ENCODE measurements at regions not wholly inside any gene's neighbourhood (a gene's known extent, or its start where the extent isn't known, plus 50 kb on each side); places are given as distances from the start of the nearest gene placed in this dataset.

GRCh38 chr18:55124078-55124763, 165.0 kb upstream of the CCDC68 start:
- Histone ChIP-seq H2BK15ac (ENCODE audit: low read depth, poor library complexity, severe bottlenecking) (no peak overlapping the region), H4K8ac (ENCODE audit: low read length) (no peak overlapping the region), H2BK5ac (ENCODE audit: low read depth, low read length, poor library complexity, severe bottlenecking) (no peak overlapping the region), H3K79me1 (replicated peaks; ENCODE audit: low read length, poor library complexity, severe bottlenecking) (no peaks in the 10 kb centered on the region), H3K4ac (ENCODE audit: low read depth in 1 of 2, low read length in 2 of 2) (no peak overlapping the region), H3K4me2 (ENCODE audit: low read length, poor library complexity, severe bottlenecking) (no peak overlapping the region), H4K91ac (ENCODE audit: low read length) (no peak overlapping the region), H3K27ac (ENCODE audit: low read length, poor library complexity, severe bottlenecking) (no peak overlapping the region), H2BK12ac (ENCODE audit: low read length in 2 of 2) (no peak overlapping the region), H3K18ac (ENCODE audit: low read depth in 1 of 2, low read length in 2 of 2) (no peak overlapping the region), H3K23ac (ENCODE audit: low read length in 2 of 2) (no peak overlapping the region), H3K9me3 (ENCODE audit: control insufficient read depth, low read length) (no peaks in the 10 kb centered on the region), H2AK5ac (ENCODE audit: low read length, severe bottlenecking) (no peak overlapping the region), H3K14ac (ENCODE audit: low read length in 2 of 2) (no peak overlapping the region), H3K4me3 (ENCODE audit: insufficient read depth in 1 of 2, low read depth in 1 of 2, low read length in 2 of 2) (no peak overlapping the region), H3K9ac (ENCODE audit: low read length) (no peak overlapping the region), H3K27me3 (ENCODE audit: control insufficient read depth in 1 of 2, insufficient read depth in 1 of 2, low read length in 2 of 2) (no peaks in the 10 kb centered on the region), H2BK120ac (ENCODE audit: low read depth, low read length) (no peak overlapping the region), H3K4me1 (ENCODE audit: control insufficient read depth, insufficient read depth, low read depth, low read length) (no peaks in the 10 kb centered on the region), H2AFZ (ENCODE audit: low read depth, low read length) (no peak overlapping the region), H3K36me3 (ENCODE audit: control insufficient read depth in 1 of 2, insufficient read depth in 2 of 2, low read depth in 1 of 2, low read length in 2 of 2) (no peaks in the 10 kb centered on the region)
- DNase-seq = peak; percentile 59
- 63% methylated on average over 3 of the region's 4 CpGs for WGBS

GRCh38 chr18:55123361-55123760, 164.1 kb upstream of the CCDC68 start:
- Histone ChIP-seq H3K27ac (ENCODE audit: low read length, poor library complexity, severe bottlenecking) (no peak overlapping the region), H4K8ac (ENCODE audit: low read length) (no peak overlapping the region), H3K23ac (ENCODE audit: low read length in 2 of 2) (no peak overlapping the region), H2AFZ (ENCODE audit: low read depth, low read length) (no peak overlapping the region), H3K4ac (ENCODE audit: low read depth in 1 of 2, low read length in 2 of 2) (no peak overlapping the region), H2BK120ac (ENCODE audit: low read depth, low read length) (no peak overlapping the region), H2BK12ac (ENCODE audit: low read length in 2 of 2) (no peak overlapping the region), H2BK15ac (ENCODE audit: low read depth, poor library complexity, severe bottlenecking) (no peak overlapping the region), H3K14ac (ENCODE audit: low read length in 2 of 2) (no peak overlapping the region), H2BK5ac (ENCODE audit: low read depth, low read length, poor library complexity, severe bottlenecking) (no peak overlapping the region), H3K4me1 (ENCODE audit: control insufficient read depth, insufficient read depth, low read depth, low read length) (no peaks in the 10 kb centered on the region), H3K9ac (ENCODE audit: low read length) (no peak overlapping the region), H3K4me3 (ENCODE audit: insufficient read depth in 1 of 2, low read depth in 1 of 2, low read length in 2 of 2) (no peak overlapping the region), H2AK5ac (ENCODE audit: low read length, severe bottlenecking) (no peak overlapping the region), H3K79me1 (replicated peaks; ENCODE audit: low read length, poor library complexity, severe bottlenecking) (no peaks in the 10 kb centered on the region), H3K9me3 (ENCODE audit: control insufficient read depth, low read length) (no peaks in the 10 kb centered on the region), H3K27me3 (ENCODE audit: control insufficient read depth in 1 of 2, insufficient read depth in 1 of 2, low read length in 2 of 2) (no peaks in the 10 kb centered on the region), H3K4me2 (ENCODE audit: low read length, poor library complexity, severe bottlenecking) (no peak overlapping the region), H3K18ac (ENCODE audit: low read depth in 1 of 2, low read length in 2 of 2) (no peak overlapping the region), H3K36me3 (ENCODE audit: control insufficient read depth in 1 of 2, insufficient read depth in 2 of 2, low read depth in 1 of 2, low read length in 2 of 2) (no peaks in the 10 kb centered on the region), H4K91ac (ENCODE audit: low read length) (no peak overlapping the region)
- no peak for DNase-seq

GRCh38 chr18:55121397-55122170, 162.3 kb upstream of the CCDC68 start:
- Histone ChIP-seq H3K79me1 (replicated peaks; ENCODE audit: low read length, poor library complexity, severe bottlenecking) (no peaks in the 10 kb centered on the region), H3K14ac (ENCODE audit: low read length in 2 of 2) (no peak overlapping the region), H3K4me3 (ENCODE audit: insufficient read depth in 1 of 2, low read depth in 1 of 2, low read length in 2 of 2) (no peak overlapping the region), H2BK12ac (ENCODE audit: low read length in 2 of 2) (no peak overlapping the region), H2BK5ac (ENCODE audit: low read depth, low read length, poor library complexity, severe bottlenecking) (no peak overlapping the region), H3K27me3 (ENCODE audit: control insufficient read depth in 1 of 2, insufficient read depth in 1 of 2, low read length in 2 of 2) (no peaks in the 10 kb centered on the region), H3K23ac (ENCODE audit: low read length in 2 of 2) (no peak overlapping the region), H2BK120ac (ENCODE audit: low read depth, low read length) (no peak overlapping the region), H4K91ac (ENCODE audit: low read length) (no peak overlapping the region), H3K9ac (ENCODE audit: low read length) (no peak overlapping the region), H2AK5ac (ENCODE audit: low read length, severe bottlenecking) (no peak overlapping the region), H4K8ac (ENCODE audit: low read length) (no peak overlapping the region), H3K36me3 (ENCODE audit: control insufficient read depth in 1 of 2, insufficient read depth in 2 of 2, low read depth in 1 of 2, low read length in 2 of 2) (no peaks in the 10 kb centered on the region), H3K18ac (ENCODE audit: low read depth in 1 of 2, low read length in 2 of 2) (no peak overlapping the region), H2BK15ac (ENCODE audit: low read depth, poor library complexity, severe bottlenecking) (no peak overlapping the region), H3K9me3 (ENCODE audit: control insufficient read depth, low read length) (no peaks in the 10 kb centered on the region), H3K4me2 (ENCODE audit: low read length, poor library complexity, severe bottlenecking) (no peak overlapping the region), H3K4me1 (ENCODE audit: control insufficient read depth, insufficient read depth, low read depth, low read length) (no peaks in the 10 kb centered on the region), H3K4ac (ENCODE audit: low read depth in 1 of 2, low read length in 2 of 2) (no peak overlapping the region), H2AFZ (ENCODE audit: low read depth, low read length) (no peak overlapping the region), H3K27ac (ENCODE audit: low read length, poor library complexity, severe bottlenecking) (no peak overlapping the region)
- DNase-seq = no peak
- 89% methylated on average over 10 of the region's 10 CpGs for WGBS

- Histone ChIP-seq H3K9me3 (ENCODE audit: control insufficient read depth, low read length) (no peaks in the 10 kb centered on the region), H4K91ac (ENCODE audit: low read length) (no peak overlapping the region), H2BK5ac (ENCODE audit: low read depth, low read length, poor library complexity, severe bottlenecking) (no peak overlapping the region), H2BK12ac (ENCODE audit: low read length in 2 of 2) (no peak overlapping the region), H3K18ac (ENCODE audit: low read depth in 1 of 2, low read length in 2 of 2) (no peak overlapping the region), H3K4me3 (ENCODE audit: insufficient read depth in 1 of 2, low read depth in 1 of 2, low read length in 2 of 2) (no peak overlapping the region), H3K23ac (ENCODE audit: low read length in 2 of 2) (no peak overlapping the region), H3K9ac (ENCODE audit: low read length) (no peak overlapping the region), H2BK120ac (ENCODE audit: low read depth, low read length) (no peak overlapping the region), H2BK15ac (ENCODE audit: low read depth, poor library complexity, severe bottlenecking) (no peak overlapping the region), H3K36me3 (ENCODE audit: control insufficient read depth in 1 of 2, insufficient read depth in 2 of 2, low read depth in 1 of 2, low read length in 2 of 2) (no peaks in the 10 kb centered on the region), H3K4me1 (ENCODE audit: control insufficient read depth, insufficient read depth, low read depth, low read length) (no peaks in the 10 kb centered on the region), H3K4me2 (ENCODE audit: low read length, poor library complexity, severe bottlenecking) (no peak overlapping the region), H3K4ac (ENCODE audit: low read depth in 1 of 2, low read length in 2 of 2) (no peak overlapping the region), H3K79me1 (replicated peaks; ENCODE audit: low read length, poor library complexity, severe bottlenecking) (no peaks in the 10 kb centered on the region), H4K8ac (ENCODE audit: low read length) (no peak overlapping the region), H3K27me3 (ENCODE audit: control insufficient read depth in 1 of 2, insufficient read depth in 1 of 2, low read length in 2 of 2) (no peaks in the 10 kb centered on the region), H2AK5ac (ENCODE audit: low read length, severe bottlenecking) (no peak overlapping the region), H2AFZ (ENCODE audit: low read depth, low read length) (no peak overlapping the region), H3K27ac (ENCODE audit: low read length, poor library complexity, severe bottlenecking) (no peak overlapping the region), H3K14ac (ENCODE audit: low read length in 2 of 2) (no peak overlapping the region)
- DNase-seq = no peak
These were observed 161.6 kb upstream of the CCDC68 start for GRCh38 chr18:55120896-55121295.

Measured in mesenchymal stem cell (in vitro differentiated cells and primary cell).